HG03103 (cell line): ENCODE measurements at regions not wholly inside any gene's neighbourhood (a gene's known extent, or its start where the extent isn't known, plus 50 kb on each side); places are given as distances from the start of the nearest gene placed in this dataset.
"Not testable (repeated sequence)": the region's sequence is repeated elsewhere in the genome, so short reads cannot be mapped to it uniquely, and the experiment has no call there.

Experiments used
- ATAC-seq: cut with Tn5 transposase; IDR thresholded peaks from one replicate; pipeline ENCODE4 v1.9.1; 2021; ENCODE audit warnings: low read depth; ENCODE audit not compliant: unreplicated experiment

- ATAC-seq, result peak; percentile 66
Observed at GRCh38 chr11:82229341-82229740, 504.3 kb downstream of the FAM181B start.

GRCh38 chr11:82225930-82226329 is 507.7 kb downstream of the FAM181B start:
- ATAC-seq, result no peak

GRCh38 chr11:82225502-82225901 is 508.2 kb downstream of the FAM181B start:
- no peak for ATAC-seq

GRCh38 chr11:82216927-82217570 is 516.6 kb downstream of the FAM181B start:
- ATAC-seq, result no peak

- no peak for ATAC-seq
Observed at GRCh38 chr11:82210011-82210410, 523.7 kb downstream of the FAM181B start.

GRCh38 chr11:82195283-82195682 is 538.4 kb downstream of the FAM181B start:
- no peak for ATAC-seq

GRCh38 chr11:82194521-82194920 is 539.1 kb downstream of the FAM181B start:
- peak; percentile 72 for ATAC-seq

- no peak for ATAC-seq
Observed at GRCh38 chr11:82191695-82192094, 542.0 kb downstream of the FAM181B start.

- no peak for ATAC-seq
Observed at GRCh38 chr11:82185925-82186324, 547.7 kb downstream of the FAM181B start.

- no peak for ATAC-seq
Observed at GRCh38 chr11:82184966-82185365, 548.7 kb downstream of the FAM181B start.

- no peak for ATAC-seq
Observed at GRCh38 chr11:82183346-82183745, 550.3 kb downstream of the FAM181B start.

GRCh38 chr11:82182697-82183096 is 551.0 kb downstream of the FAM181B start:
- ATAC-seq, result not testable (repeated sequence)

- not testable (repeated sequence) for ATAC-seq
Observed at GRCh38 chr11:82181796-82182195, 551.9 kb downstream of the FAM181B start.

GRCh38 chr11:82176945-82177344 is 556.7 kb downstream of the FAM181B start:
- ATAC-seq, result no peak

GRCh38 chr11:82176365-82176764 is 557.3 kb downstream of the FAM181B start:
- ATAC-seq, result no peak

GRCh38 chr11:82174610-82175009 is 559.1 kb downstream of the FAM181B start:
- ATAC-seq, result peak; percentile 76

GRCh38 chr11:82146789-82147188 is 586.9 kb downstream of the FAM181B start:
- ATAC-seq, result no peak

- no peak for ATAC-seq
Observed at GRCh38 chr11:82118946-82119345, 614.7 kb downstream of the FAM181B start.

- ATAC-seq, result no peak
Observed at GRCh38 chr11:82117362-82117761, 616.3 kb downstream of the FAM181B start.

- ATAC-seq, result no peak
Observed at GRCh38 chr11:82105331-82105998, 628.2 kb downstream of the FAM181B start.

- no peak for ATAC-seq
Observed at GRCh38 chr11:82092904-82093303, 640.8 kb downstream of the FAM181B start.

GRCh38 chr11:82089426-82089825 is 644.2 kb downstream of the FAM181B start:
- ATAC-seq, result no peak
